ENCODE measurements at regions not wholly inside any gene's neighbourhood (a gene's known extent, or its start where the extent isn't known, plus 50 kb on each side); places are given as distances from the start of the nearest gene placed in this dataset.

- TF ChIP-seq CTCF (IDR thresholded peaks at IDR 0.05; ENCODE audit: insufficient read depth, low read length) (no peak), GABPA (IDR thresholded peaks at IDR 0.05; ENCODE audit: low read depth) (no peak), POLR2AphosphoS5 (IDR thresholded peaks at IDR 0.05; ENCODE audit: low read depth) (no peak), REST (IDR thresholded peaks at IDR 0.05; ENCODE audit: insufficient replicate concordance, low read depth) (no peak), SPI1 (IDR thresholded peaks at IDR 0.05; ENCODE audit: borderline replicate concordance, low read depth) (no peak)
Observed at GRCh38 chr3:34073961-34074360, 275.5 kb downstream of the PDCD6IP start.

Measured in HL-60 (cell line).